Hepatocyte (in vitro differentiated cells): ENCODE measurements at regions not wholly inside any gene's neighbourhood (a gene's known extent, or its start where the extent isn't known, plus 50 kb on each side); places are given as distances from the start of the nearest gene placed in this dataset.

Source experiments
- DNase-seq: peaks from one replicate; pipeline ENCODE4 v3.0.0-alpha.2; 2016; ENCODE audit warnings: low spot score
- H2AFZ ChIP-seq: fragments of 200-600 bp; sonication (generic); 2 replicates; pipeline ENCODE4 v1.6.0; 2016; ENCODE audit warnings: antibody characterized with exemption, mild to moderate bottlenecking
- H3K27ac ChIP-seq: fragments of 200-600 bp; sonication (generic); 2 replicates; pipeline ENCODE4 v1.5.1; 2016; ENCODE audit warnings: mild to moderate bottlenecking
- H3K27me3 ChIP-seq: fragments of 200-600 bp; sonication (generic); 2 replicates; pipeline ENCODE4 v1.6.1; 2016
- H3K36me3 ChIP-seq: fragments of 200-600 bp; sonication (generic); replicated peaks from 2 replicates; pipeline ENCODE4 v1.5.1; 2016; ENCODE audit warnings: low read depth; ENCODE audit not compliant: insufficient read depth
- H3K4me1 ChIP-seq: fragments of 200-600 bp; sonication (generic); 2 replicates; pipeline ENCODE4 v1.5.1; 2016; ENCODE audit warnings: mild to moderate bottlenecking, moderate library complexity; ENCODE audit not compliant: insufficient read depth
- H3K4me2 ChIP-seq: fragments of 200-600 bp; sonication (generic); 2 replicates; pipeline ENCODE4 v1.6.0; 2016
- H3K4me3 ChIP-seq: fragments of 200-600 bp; sonication (generic); 2 replicates; pipeline ENCODE4 v1.5.1; 2016; ENCODE audit warnings: mild to moderate bottlenecking
- H3K79me2 ChIP-seq: fragments of 200-600 bp; sonication (generic); 2 replicates; pipeline ENCODE4 v1.6.0; 2017; ENCODE audit warnings: mild to moderate bottlenecking
- H3K9me2 ChIP-seq: fragments of 200-600 bp; sonication (generic); replicated peaks from 2 replicates; pipeline ENCODE4 v1.6.0; 2017; ENCODE audit warnings: mild to moderate bottlenecking; ENCODE audit not compliant: insufficient read depth
- H3K9me3 ChIP-seq: fragments of 200-600 bp; sonication (generic); 2 replicates; pipeline ENCODE4 v1.5.1; 2016; ENCODE audit warnings: low read depth, mild to moderate bottlenecking
- H4K20me1 ChIP-seq: fragments of 200-600 bp; sonication (generic); 2 replicates; pipeline ENCODE4 v1.6.0; 2016; ENCODE audit warnings: mild to moderate bottlenecking; ENCODE audit not compliant: insufficient read depth, poor library complexity, severe bottlenecking
- EZH2 ChIP-seq: fragments of 200-600 bp; sonication (generic); IDR thresholded peaks from 2 replicates; pipeline ENCODE4 v1.6.1; 2016; ENCODE audit warnings: antibody characterized with exemption, mild to moderate bottlenecking, borderline replicate concordance
- EZH2phosphoT487 ChIP-seq: fragments of 200-600 bp; sonication (generic); IDR thresholded peaks from one replicate; pipeline ENCODE4 v1.6.1; 2018; ENCODE audit warnings: antibody characterized with exemption, mild to moderate bottlenecking, low read depth, moderate library complexity; ENCODE audit not compliant: unreplicated experiment, severe bottlenecking
- WGBS: methylation state at CpG from one replicate; pipeline ENCODE4 v1.1.6; 2016; ENCODE audit warnings: low lambda C conversion rate; ENCODE audit errors: missing lambda C conversion rate; 5-methylcytosine and 5-hydroxymethylcytosine counted together
- TF ChIP-seq, protein P1 (sequence below): fragments of 200-600 bp; sonication (generic); IDR thresholded peaks from 2 replicates; pipeline ENCODE4 v1.5.1; 2016; ENCODE audit warnings: antibody characterized with exemption, mild to moderate bottlenecking; ENCODE audit not compliant: poor library complexity

DNA sequence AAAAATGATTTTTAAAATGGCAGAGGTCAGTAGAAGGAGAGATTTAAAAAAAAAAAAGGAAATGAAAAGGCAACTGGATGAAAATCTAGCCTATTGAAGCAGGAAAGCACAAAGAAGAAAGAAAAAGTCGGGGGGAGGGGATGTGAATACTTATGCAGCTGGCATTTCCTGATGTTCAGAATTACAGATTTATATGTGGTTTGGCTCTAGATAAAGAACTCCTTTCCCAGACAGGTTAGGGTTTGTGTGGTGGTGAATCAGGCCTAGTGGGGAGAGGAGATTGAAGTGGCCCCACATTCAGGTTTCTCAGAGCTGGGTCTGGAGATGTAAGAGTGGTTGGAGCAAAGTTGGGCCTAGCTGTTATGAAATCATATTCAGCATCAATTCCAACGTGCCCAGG is 394.4 kb downstream of the FIGN start:
- Histone ChIP-seq H3K4me2 (no peak overlapping the region), H3K36me3 (no peaks in the 10 kb centered on the region), H2AFZ (no peak overlapping the region), H3K9me3 (no peaks in the 10 kb centered on the region), H3K27ac (no peak overlapping the region), H3K4me3 (no peak overlapping the region), H3K79me2 (no peaks in the 10 kb centered on the region), H3K4me1 (no peaks in the 10 kb centered on the region), H3K9me2 (no peaks in the 10 kb centered on the region), H3K27me3 (no peaks in the 10 kb centered on the region), H4K20me1 (no peaks in the 10 kb centered on the region)
- TF ChIP-seq EZH2 (no peak), EZH2phosphoT487 (no peak)
- TF ChIP-seq, protein P1, sequence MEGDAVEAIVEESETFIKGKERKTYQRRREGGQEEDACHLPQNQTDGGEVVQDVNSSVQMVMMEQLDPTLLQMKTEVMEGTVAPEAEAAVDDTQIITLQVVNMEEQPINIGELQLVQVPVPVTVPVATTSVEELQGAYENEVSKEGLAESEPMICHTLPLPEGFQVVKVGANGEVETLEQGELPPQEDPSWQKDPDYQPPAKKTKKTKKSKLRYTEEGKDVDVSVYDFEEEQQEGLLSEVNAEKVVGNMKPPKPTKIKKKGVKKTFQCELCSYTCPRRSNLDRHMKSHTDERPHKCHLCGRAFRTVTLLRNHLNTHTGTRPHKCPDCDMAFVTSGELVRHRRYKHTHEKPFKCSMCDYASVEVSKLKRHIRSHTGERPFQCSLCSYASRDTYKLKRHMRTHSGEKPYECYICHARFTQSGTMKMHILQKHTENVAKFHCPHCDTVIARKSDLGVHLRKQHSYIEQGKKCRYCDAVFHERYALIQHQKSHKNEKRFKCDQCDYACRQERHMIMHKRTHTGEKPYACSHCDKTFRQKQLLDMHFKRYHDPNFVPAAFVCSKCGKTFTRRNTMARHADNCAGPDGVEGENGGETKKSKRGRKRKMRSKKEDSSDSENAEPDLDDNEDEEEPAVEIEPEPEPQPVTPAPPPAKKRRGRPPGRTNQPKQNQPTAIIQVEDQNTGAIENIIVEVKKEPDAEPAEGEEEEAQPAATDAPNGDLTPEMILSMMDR, result no peak
- DNase-seq, result no peak
- 65% methylated on average over 2 of the region's 2 CpGs for WGBS

DNA sequence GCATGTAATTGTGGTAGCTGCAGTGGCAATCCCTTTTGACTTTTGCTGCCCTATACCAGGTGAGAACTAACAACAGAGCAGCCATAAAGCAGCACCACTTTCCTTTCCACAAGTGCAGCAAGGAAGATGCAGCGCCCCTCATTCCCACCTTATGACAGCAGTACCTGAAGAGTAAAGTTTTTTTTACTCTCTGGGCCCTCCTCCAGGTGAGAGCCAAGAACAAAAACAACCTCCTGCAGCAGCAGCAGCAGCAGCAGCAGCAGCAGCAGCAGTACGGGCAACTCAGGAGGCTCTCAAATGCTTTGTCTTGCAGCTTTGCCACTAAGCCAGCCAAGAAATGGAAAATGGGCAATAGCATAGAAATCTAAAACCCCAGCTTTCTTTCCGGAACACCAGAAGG is 397.5 kb downstream of the FIGN start:
- Histone ChIP-seq H3K4me1 (no peaks in the 10 kb centered on the region), H3K9me3 (no peaks in the 10 kb centered on the region), H3K4me3 (no peak overlapping the region), H3K36me3 (no peaks in the 10 kb centered on the region), H3K27me3 (no peaks in the 10 kb centered on the region), H2AFZ (no peak overlapping the region), H3K27ac (no peak overlapping the region), H3K9me2 (no peaks in the 10 kb centered on the region), H3K4me2 (no peak overlapping the region), H4K20me1 (no peaks in the 10 kb centered on the region), H3K79me2 (no peaks in the 10 kb centered on the region)
- 73% methylated on average over 3 of the region's 3 CpGs for WGBS
- TF ChIP-seq, protein P1, result no peak
- TF ChIP-seq EZH2, result no peak
- no peak for TF ChIP-seq EZH2phosphoT487
- DNase-seq, result no peak

DNA sequence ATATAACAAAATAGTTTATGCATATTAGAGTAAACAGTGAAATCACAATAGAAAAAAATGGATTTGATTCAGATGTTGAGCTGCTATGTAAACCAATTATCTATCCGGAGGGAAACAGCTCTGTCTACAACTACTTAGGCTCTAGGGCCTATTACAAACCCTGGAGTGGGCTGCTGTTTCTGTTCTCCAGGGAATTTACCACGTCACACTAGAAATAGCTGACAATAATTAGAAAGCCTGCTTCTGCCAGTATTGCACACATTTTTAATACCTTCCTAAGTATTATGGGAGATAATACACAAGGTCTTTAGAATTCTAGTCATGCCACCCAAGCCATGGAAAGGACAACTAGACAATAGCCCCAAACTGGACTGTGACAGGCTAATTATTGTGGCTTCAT is 411.1 kb downstream of the FIGN start:
- no peak overlapping the region for H3K4me2 ChIP-seq
- no peaks in the 10 kb centered on the region for H3K4me1 ChIP-seq
- no peaks in the 10 kb centered on the region for H3K27me3 ChIP-seq
- no peak overlapping the region for H3K4me3 ChIP-seq
- WGBS, result 74% methylated on average over 2 of the region's 2 CpGs
- H2AFZ ChIP-seq, result no peak overlapping the region
- no peaks in the 10 kb centered on the region for H4K20me1 ChIP-seq
- H3K27ac ChIP-seq, result no peak overlapping the region
- H3K9me3 ChIP-seq, result no peaks in the 10 kb centered on the region
- DNase-seq, result no peak
- H3K36me3 ChIP-seq, result no peaks in the 10 kb centered on the region
- TF ChIP-seq EZH2 (no peak), EZH2phosphoT487 (no peak)
- TF ChIP-seq, protein P1, result no peak
- no peaks in the 10 kb centered on the region for H3K9me2 ChIP-seq
- H3K79me2 ChIP-seq, result no peaks in the 10 kb centered on the region

DNA sequence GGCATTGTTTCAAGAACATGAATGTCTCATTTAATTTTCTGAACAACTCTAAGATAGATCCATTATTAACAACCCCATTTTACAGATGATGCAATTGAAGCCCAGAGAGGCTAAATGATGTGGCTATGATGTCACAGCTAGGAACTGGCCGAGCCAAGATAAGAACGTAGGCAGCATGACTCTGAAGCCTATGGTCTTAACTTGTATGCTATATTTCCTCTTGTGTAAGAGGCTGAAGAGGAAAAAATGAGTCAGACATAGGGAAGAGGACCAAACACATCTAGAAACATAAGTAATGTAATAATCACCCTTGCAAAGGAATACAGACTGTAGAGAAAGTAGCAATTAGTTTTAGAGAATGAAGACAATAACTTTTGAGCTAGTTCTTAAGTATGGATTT is 416.8 kb downstream of the FIGN start:
- Histone ChIP-seq H3K27me3 (no peaks in the 10 kb centered on the region), H3K9me2 (no peaks in the 10 kb centered on the region), H3K36me3 (no peaks in the 10 kb centered on the region), H4K20me1 (no peaks in the 10 kb centered on the region), H3K4me1 (no peaks in the 10 kb centered on the region), H3K27ac (no peak overlapping the region), H3K9me3 (no peaks in the 10 kb centered on the region), H2AFZ (no peak overlapping the region), H3K4me2 (no peak overlapping the region), H3K79me2 (no peaks in the 10 kb centered on the region), H3K4me3 (no peak overlapping the region)
- peak; percentile 5 for DNase-seq
- 60% methylated on average over 2 of the region's 2 CpGs for WGBS
- TF ChIP-seq EZH2 (no peak), EZH2phosphoT487 (no peak)
- TF ChIP-seq, protein P1, result no peak
